ENCODE measurements at regions not wholly inside any gene's neighbourhood (a gene's known extent, or its start where the extent isn't known, plus 50 kb on each side); places are given as distances from the start of the nearest gene placed in this dataset.
"Not testable (repeated sequence)": the region's sequence is repeated elsewhere in the genome, so short reads cannot be mapped to it uniquely, and the experiment has no call there.

- no peaks in the 10 kb centered on the region for H3K36me3 ChIP-seq
- WGBS: 46% methylated on average over 2 of the region's 2 CpGs
- intact Hi-C loops (cut with DNase I): no loop called here
- H3K4me3 ChIP-seq: no peak overlapping the region
- no peak overlapping the region for H3K27ac ChIP-seq
- H3K27me3 ChIP-seq (replicated peaks; ENCODE audit: insufficient read depth): no peaks in the 10 kb centered on the region
- no peaks in the 10 kb centered on the region for H3K4me1 ChIP-seq (replicated peaks)
- H3K9me3 ChIP-seq: no peaks in the 10 kb centered on the region
- TF ChIP-seq POLR2A (IDR thresholded peaks at IDR 0.05) (no peak), POLR2AphosphoS5 (IDR thresholded peaks at IDR 0.05) (no peak), CTCF (IDR thresholded peaks at IDR 0.05) (no peak)
- DNase-seq (ENCODE audit: low spot score): no peak
Observed at GRCh38 chr1:66464802-66465201, 69.2 kb upstream of the SGIP1 start.

- 70% methylated on average over 2 of the region's 2 CpGs for WGBS
- H3K4me1 ChIP-seq (replicated peaks); H3K36me3 ChIP-seq; H3K9me3 ChIP-seq; H3K27ac ChIP-seq; intact Hi-C loops (cut with DNase I); H3K27me3 ChIP-seq (replicated peaks; ENCODE audit: insufficient read depth); DNase-seq (ENCODE audit: low spot score); H3K4me3 ChIP-seq: not testable (repeated sequence)
Observed at GRCh38 chr1:66466695-66467094, 67.3 kb upstream of the SGIP1 start.

- H3K4me1 ChIP-seq (replicated peaks): no peaks in the 10 kb centered on the region
- no peak overlapping the region for H3K27ac ChIP-seq
- TF ChIP-seq POLR2A (IDR thresholded peaks at IDR 0.05): no peak
- H3K36me3 ChIP-seq: no peaks in the 10 kb centered on the region
- H3K27me3 ChIP-seq (replicated peaks; ENCODE audit: insufficient read depth): no peaks in the 10 kb centered on the region
- intact Hi-C loops (cut with DNase I): no loop called here
- H3K9me3 ChIP-seq: no peaks in the 10 kb centered on the region
- no peak overlapping the region for H3K4me3 ChIP-seq
- no peak for DNase-seq (ENCODE audit: low spot score)
- WGBS: 48% methylated on average over 2 of the region's 2 CpGs
Observed at GRCh38 chr1:66468722-66469121, 65.2 kb upstream of the SGIP1 start.

- TF ChIP-seq CTCF (IDR thresholded peaks at IDR 0.05) (no peak), POLR2A (IDR thresholded peaks at IDR 0.05) (no peak), POLR2AphosphoS5 (IDR thresholded peaks at IDR 0.05) (no peak)
Observed at GRCh38 chr1:66475940-66476339, 58.0 kb upstream of the SGIP1 start.

GRCh38 chr1:66476774-66477173, 57.2 kb upstream of the SGIP1 start:
- WGBS: 50% methylated on average over 1 of the region's 1 CpG
- Histone ChIP-seq H3K27ac (no peak overlapping the region), H3K27me3 (replicated peaks; ENCODE audit: insufficient read depth) (no peaks in the 10 kb centered on the region), H3K36me3 (no peaks in the 10 kb centered on the region), H3K4me3 (no peak overlapping the region), H3K4me1 (replicated peaks) (no peaks in the 10 kb centered on the region), H3K9me3 (no peaks in the 10 kb centered on the region)
- DNase-seq (ENCODE audit: low spot score): no peak
- intact Hi-C loops (cut with DNase I): no loop called here
- no peak for TF ChIP-seq POLR2AphosphoS5 (IDR thresholded peaks at IDR 0.05)
- TF ChIP-seq CTCF (IDR thresholded peaks at IDR 0.05): no peak
- no peak for TF ChIP-seq POLR2A (IDR thresholded peaks at IDR 0.05)

More at GRCh38 chr1:66475940-66476339, 58.0 kb upstream of the SGIP1 start:
- intact Hi-C loops (cut with DNase I): no loop called here
- no peaks in the 10 kb centered on the region for H3K9me3 ChIP-seq
- DNase-seq (ENCODE audit: low spot score): no peak
- H3K27ac ChIP-seq: no peak overlapping the region
- no peaks in the 10 kb centered on the region for H3K4me1 ChIP-seq (replicated peaks)
- no peaks in the 10 kb centered on the region for H3K27me3 ChIP-seq (replicated peaks; ENCODE audit: insufficient read depth)
- WGBS: 82% methylated on average over 2 of the region's 2 CpGs
- H3K4me3 ChIP-seq: no peak overlapping the region
- H3K36me3 ChIP-seq: no peaks in the 10 kb centered on the region

GRCh38 chr1:66478116-66478515, 55.8 kb upstream of the SGIP1 start:
- DNase-seq (ENCODE audit: low spot score): no peak
- H3K9me3 ChIP-seq: no peaks in the 10 kb centered on the region
- H3K36me3 ChIP-seq: no peaks in the 10 kb centered on the region
- no peaks in the 10 kb centered on the region for H3K4me1 ChIP-seq (replicated peaks)
- H3K27me3 ChIP-seq (replicated peaks; ENCODE audit: insufficient read depth): no peaks in the 10 kb centered on the region
- intact Hi-C loops (cut with DNase I): no loop called here
- WGBS: 94% methylated on average over 7 of the region's 7 CpGs
- no peak overlapping the region for H3K27ac ChIP-seq
- TF ChIP-seq POLR2AphosphoS5 (IDR thresholded peaks at IDR 0.05): no peak
- no peak for TF ChIP-seq POLR2A (IDR thresholded peaks at IDR 0.05)
- no peak for TF ChIP-seq CTCF (IDR thresholded peaks at IDR 0.05)
- no peak overlapping the region for H3K4me3 ChIP-seq
